Activated naive CD4-positive, alpha-beta T cell treated with anti-CD3 and anti-CD28 coated beads for 36 hours (primary cell): ENCODE measurements at regions not wholly inside any gene's neighbourhood (a gene's known extent, or its start where the extent isn't known, plus 50 kb on each side); places are given as distances from the start of the nearest gene placed in this dataset.
"Not testable (repeated sequence)": the region's sequence is repeated elsewhere in the genome, so short reads cannot be mapped to it uniquely, and the experiment has no call there.

ENCODE experiments used
- CTCF ChIA-PET: fragments of 350-600 bp; sonication (Branson Sonifier 250); formaldehyde crosslinking; loops from one replicate; lab custom pipeline; 2021; ENCODE audit warnings: antibody characterized with exemption; lab: Charles Lee
- DNase-seq: peaks from one replicate; pipeline ENCODE4 v3.0.0-alpha.2; 2020
- H3K27ac Mint-ChIP-seq: one replicate; pipeline ENCODE4 v1.8.0; 2021; ENCODE audit warnings: mild to moderate bottlenecking, mixed read lengths
- H3K27me3 Mint-ChIP-seq: one replicate; pipeline ENCODE4 v1.8.0; 2021; ENCODE audit warnings: low read depth, mixed read lengths
- H3K36me3 Mint-ChIP-seq: one replicate; pipeline ENCODE4 v1.8.0; 2021; ENCODE audit warnings: low read depth, mixed read lengths
- H3K4me1 Mint-ChIP-seq: one replicate; pipeline ENCODE4 v1.8.0; 2021; ENCODE audit warnings: low read depth, mixed read lengths
- H3K4me3 Mint-ChIP-seq: one replicate; pipeline ENCODE4 v1.8.0; 2021; ENCODE audit warnings: mild to moderate bottlenecking, moderate library complexity, mixed read lengths
- H3K9me3 Mint-ChIP-seq: one replicate; pipeline ENCODE4 v1.8.0; 2021; ENCODE audit warnings: mixed read lengths
- intact Hi-C: fragments of 100-400 bp; cut with micrococcal nuclease; formaldehyde crosslinking; loops from one replicate; pipeline ENCODE4 v1.15.1; 2023

DNA sequence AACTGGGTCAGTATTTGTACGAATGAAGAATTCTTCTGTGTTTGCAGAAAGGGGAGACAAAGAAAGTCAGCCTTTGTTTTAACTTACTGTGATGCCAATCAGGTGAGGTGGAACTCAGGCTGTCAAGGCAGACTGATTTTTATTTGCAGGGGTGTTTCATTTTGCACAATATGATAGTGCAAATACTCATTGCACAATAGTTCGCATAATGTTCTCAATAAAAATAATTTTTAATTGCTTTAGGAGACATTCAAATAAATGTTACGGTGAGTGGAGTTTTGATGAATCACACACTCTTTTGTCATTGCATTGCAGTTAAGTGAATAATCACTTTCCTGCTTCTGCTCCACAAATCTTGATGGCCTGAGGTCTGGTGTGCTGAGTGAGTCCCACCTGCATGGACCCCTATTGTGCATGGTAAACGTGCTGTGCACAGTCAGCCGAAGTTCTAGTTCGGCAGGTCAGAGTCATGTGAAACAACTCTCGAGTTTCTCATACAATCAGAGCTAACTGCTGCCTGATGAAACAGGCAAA, 141.3 kb upstream of the FZD8 start:
- H3K27me3 Mint-ChIP-seq, result peaks cover 9% of the 10 kb centered on the region
- no peak for DNase-seq
- H3K9me3 Mint-ChIP-seq, result peaks cover 8% of the 10 kb centered on the region
- H3K36me3 Mint-ChIP-seq, result no peaks in the 10 kb centered on the region
- no peaks in the 10 kb centered on the region for H3K4me1 Mint-ChIP-seq
- no peak overlapping the region for H3K27ac Mint-ChIP-seq
- intact Hi-C loops, result no loop called here
- CTCF ChIA-PET, result interaction anchor here (0.7 to 2.1 kb wide), 2 partner anchors 148 to 192 kb away, joined by 3 to 7 read pairs; no protein-coding TSS in a partner anchor
- no peak overlapping the region for H3K4me3 Mint-ChIP-seq

DNA sequence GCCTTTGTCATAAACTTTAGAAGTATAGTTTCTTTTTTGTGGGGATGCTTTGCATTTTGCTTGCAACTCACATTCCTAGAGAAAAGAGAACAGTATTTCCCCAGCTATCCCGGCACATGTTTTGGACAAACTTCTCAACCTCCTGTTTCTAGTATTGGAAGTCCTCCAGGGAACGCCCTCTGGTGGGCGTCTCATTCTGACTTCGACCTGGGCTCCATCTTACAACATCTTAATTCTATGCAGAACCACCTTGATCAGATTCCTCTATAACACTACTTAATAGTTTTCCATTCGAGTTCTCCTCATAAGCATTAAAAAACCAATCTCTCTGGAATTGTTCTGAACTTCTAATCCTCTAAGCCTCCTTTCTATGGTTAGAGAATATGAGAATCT, 139.5 kb upstream of the FZD8 start:
- no peaks in the 10 kb centered on the region for H3K36me3 Mint-ChIP-seq
- H3K4me3 Mint-ChIP-seq, result no peak overlapping the region
- H3K27me3 Mint-ChIP-seq, result peaks cover 12% of the 10 kb centered on the region
- H3K4me1 Mint-ChIP-seq, result no peaks in the 10 kb centered on the region
- intact Hi-C loops, result loop anchor here (1.0 kb wide), 1 partner anchor 146 kb away; no protein-coding TSS in a partner anchor
- no peak overlapping the region for H3K27ac Mint-ChIP-seq
- H3K9me3 Mint-ChIP-seq, result peaks cover 3% of the 10 kb centered on the region
- peak; percentile 14 for DNase-seq
- CTCF ChIA-PET, result interaction anchor here (0.6 to 2.1 kb wide), 3 partner anchors 34 to 147 kb away, joined by 3 to 7 read pairs (median 3); no protein-coding TSS in a partner anchor

DNA sequence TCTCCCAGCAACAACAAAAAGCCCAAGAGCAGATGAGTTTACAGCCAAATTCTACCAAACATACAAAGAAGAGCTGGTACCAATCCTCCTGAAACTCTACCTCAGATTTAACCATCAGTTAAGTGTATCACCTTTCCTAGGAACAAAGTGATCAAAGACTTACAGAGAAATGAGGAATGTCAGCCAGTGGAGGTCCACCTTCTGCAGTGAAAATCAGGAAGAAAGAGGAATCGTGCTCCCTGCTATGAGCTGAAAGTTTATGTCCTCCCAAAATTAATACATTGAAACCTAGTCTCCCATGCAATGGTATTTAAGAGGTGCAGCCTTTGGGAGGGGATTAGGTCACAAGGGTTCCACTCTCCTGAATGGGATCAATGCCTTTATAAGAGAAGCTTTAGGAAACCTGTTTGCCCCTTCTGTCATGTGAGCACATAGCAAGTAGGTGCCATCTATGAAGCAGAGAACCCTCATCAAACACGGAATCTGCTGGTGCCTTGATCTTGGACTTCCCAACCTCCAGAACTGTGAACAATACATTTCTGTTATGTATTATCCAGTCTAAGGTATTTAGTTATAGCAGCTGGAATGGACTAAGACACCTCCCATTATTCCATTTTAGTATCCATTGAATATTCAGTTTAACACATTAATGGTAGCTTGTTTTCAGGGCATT, 139.0 kb upstream of the FZD8 start:
- DNase-seq, result no peak
- peaks cover 12% of the 10 kb centered on the region for H3K27me3 Mint-ChIP-seq
- CTCF ChIA-PET, result interaction anchor here (0.6 to 2.1 kb wide), 3 partner anchors 34 to 146 kb away, joined by 3 to 7 read pairs (median 3); no protein-coding TSS in a partner anchor
- no peaks in the 10 kb centered on the region for H3K36me3 Mint-ChIP-seq
- no peaks in the 10 kb centered on the region for H3K9me3 Mint-ChIP-seq
- no peak overlapping the region for H3K4me3 Mint-ChIP-seq
- no peak overlapping the region for H3K27ac Mint-ChIP-seq
- intact Hi-C loops, result no loop called here
- no peaks in the 10 kb centered on the region for H3K4me1 Mint-ChIP-seq

DNA sequence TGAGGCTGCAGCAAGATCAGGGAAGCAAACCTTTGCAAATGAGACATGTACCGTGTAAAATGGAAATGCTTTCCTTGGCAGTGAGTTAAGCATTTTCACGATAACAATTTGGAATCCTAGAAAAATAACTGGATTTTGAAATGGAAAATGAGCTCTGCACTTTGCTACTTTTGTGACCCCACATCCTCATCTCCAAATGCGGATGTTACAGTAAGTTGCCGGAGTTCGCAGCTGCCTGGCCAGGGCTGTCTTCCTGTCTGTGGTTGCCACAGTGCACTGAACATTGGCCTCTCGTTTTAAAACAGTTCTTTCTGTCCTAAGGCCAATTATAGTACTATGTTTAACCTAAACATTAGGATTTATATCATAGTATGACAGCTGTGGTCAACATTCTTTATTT, 136.2 kb upstream of the FZD8 start:
- DNase-seq, result no peak
- CTCF ChIA-PET, result interaction anchor here (0.9 to 1.0 kb wide), 2 partner anchors 19 to 143 kb away, joined by 3 read pairs; no protein-coding TSS in a partner anchor
- peaks cover 12% of the 10 kb centered on the region for H3K27me3 Mint-ChIP-seq
- no peak overlapping the region for H3K4me3 Mint-ChIP-seq
- H3K4me1 Mint-ChIP-seq, result no peaks in the 10 kb centered on the region
- intact Hi-C loops, result no loop called here
- no peak overlapping the region for H3K27ac Mint-ChIP-seq
- no peaks in the 10 kb centered on the region for H3K36me3 Mint-ChIP-seq
- no peaks in the 10 kb centered on the region for H3K9me3 Mint-ChIP-seq

DNA sequence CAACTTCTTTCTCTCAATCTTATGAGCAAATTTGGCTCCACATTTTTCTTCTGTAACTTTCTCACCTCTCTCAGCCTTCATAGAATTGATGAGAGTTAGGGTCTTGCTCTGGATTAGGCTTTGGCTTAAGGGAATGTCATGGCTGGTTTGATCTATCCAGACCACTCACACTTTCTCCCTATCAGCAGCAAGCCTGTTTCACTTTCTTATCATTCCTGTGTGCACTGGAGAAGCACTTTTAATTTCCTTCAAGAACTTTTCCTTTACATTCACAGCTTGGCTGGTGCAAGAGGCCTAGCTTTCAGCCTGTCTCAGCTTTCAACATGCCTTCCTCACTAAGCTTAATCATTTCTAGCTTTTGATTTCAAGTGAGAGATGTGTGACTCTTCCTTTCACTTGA, 134.5 kb upstream of the FZD8 start:
- DNase-seq, H3K27ac Mint-ChIP-seq, intact Hi-C loops, H3K4me1 Mint-ChIP-seq, H3K36me3 Mint-ChIP-seq, H3K9me3 Mint-ChIP-seq, H3K4me3 Mint-ChIP-seq, CTCF ChIA-PET: not testable (repeated sequence)
- H3K27me3 Mint-ChIP-seq, result peaks cover 12% of the 10 kb centered on the region

DNA sequence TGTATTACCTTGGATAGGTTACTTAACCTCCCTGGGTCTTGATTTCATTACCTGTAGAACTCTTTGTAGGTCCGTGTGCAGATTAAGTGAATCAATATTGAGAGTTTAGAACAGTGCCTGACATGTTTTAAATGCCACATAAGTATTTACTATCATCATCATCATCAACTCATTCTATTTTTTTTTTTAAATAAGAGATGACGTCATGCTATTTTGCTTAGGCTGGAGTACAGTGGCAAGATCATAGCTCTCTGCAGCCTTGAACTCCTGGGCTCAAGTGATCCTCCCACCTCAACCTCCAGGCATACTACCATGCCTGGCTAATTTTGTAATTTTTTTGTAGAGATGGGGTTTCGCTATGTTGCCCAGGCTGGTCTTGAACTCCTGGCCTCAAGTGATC, 132.0 kb upstream of the FZD8 start:
- CTCF ChIA-PET, result no interaction called here
- intact Hi-C loops, result no loop called here
- no peak for DNase-seq
- Mint-ChIP-seq H3K27ac (no peak overlapping the region), H3K4me3 (no peak overlapping the region), H3K4me1 (no peaks in the 10 kb centered on the region), H3K9me3 (no peaks in the 10 kb centered on the region), H3K36me3 (no peaks in the 10 kb centered on the region), H3K27me3 (peaks cover 10% of the 10 kb centered on the region)

DNA sequence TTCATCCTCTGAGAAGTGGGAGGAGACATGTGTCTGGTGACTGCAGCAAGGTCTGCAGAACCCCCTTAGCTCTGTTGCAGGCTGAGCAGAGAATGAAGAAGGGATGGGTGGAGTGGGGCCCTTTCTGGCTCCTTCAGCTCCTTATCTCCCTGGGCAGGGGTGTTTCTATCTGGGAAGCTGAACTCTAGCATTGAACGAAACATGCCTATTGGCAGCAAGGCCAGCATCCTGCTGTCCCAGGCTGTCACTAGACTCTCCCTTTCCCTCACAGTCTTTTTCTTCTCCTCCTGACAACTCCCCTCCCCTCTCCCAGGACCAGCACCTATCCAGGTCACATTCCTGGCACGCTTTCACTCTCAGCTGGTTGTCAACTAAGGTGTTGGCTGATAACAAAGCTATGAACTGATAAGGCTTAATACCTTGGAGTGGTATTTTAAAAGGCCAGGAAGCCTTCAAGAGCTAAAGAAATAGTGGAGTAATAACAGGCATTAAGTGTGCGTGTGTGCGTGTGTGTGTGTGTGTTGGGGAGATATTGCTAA, 128.8 kb upstream of the FZD8 start:
- DNase-seq, result no peak
- Mint-ChIP-seq H3K4me3 (no peak overlapping the region), H3K27ac (no peak overlapping the region), H3K4me1 (no peaks in the 10 kb centered on the region), H3K36me3 (no peaks in the 10 kb centered on the region), H3K9me3 (no peaks in the 10 kb centered on the region), H3K27me3 (peaks cover 2% of the 10 kb centered on the region)
- intact Hi-C loops, result no loop called here
- CTCF ChIA-PET, result no interaction called here

DNA sequence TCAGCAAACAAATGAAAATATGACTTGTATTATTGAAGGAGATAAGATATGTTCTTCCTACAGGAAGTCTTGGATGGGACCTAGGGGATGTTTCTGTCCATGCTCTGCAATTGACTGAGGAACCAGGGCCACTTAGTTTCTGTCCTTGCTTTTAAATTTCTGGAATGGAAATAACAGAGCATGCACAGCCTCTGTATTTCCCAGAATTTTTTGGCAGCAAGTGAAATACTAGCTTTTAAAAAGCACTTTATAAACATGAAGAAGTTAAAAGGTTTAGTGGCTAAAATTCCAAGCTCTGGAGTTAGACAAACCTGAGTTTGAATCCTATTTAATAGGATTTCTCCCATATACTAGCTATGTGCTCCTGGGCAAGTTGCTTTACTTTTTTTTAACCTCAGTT, 127.7 kb upstream of the FZD8 start:
- Mint-ChIP-seq H3K4me3 (no peak overlapping the region), H3K4me1 (no peaks in the 10 kb centered on the region), H3K9me3 (no peaks in the 10 kb centered on the region), H3K36me3 (no peaks in the 10 kb centered on the region), H3K27ac (no peak overlapping the region), H3K27me3 (peaks cover 5% of the 10 kb centered on the region)
- intact Hi-C loops, result no loop called here
- no peak for DNase-seq
- CTCF ChIA-PET, result no interaction called here

DNA sequence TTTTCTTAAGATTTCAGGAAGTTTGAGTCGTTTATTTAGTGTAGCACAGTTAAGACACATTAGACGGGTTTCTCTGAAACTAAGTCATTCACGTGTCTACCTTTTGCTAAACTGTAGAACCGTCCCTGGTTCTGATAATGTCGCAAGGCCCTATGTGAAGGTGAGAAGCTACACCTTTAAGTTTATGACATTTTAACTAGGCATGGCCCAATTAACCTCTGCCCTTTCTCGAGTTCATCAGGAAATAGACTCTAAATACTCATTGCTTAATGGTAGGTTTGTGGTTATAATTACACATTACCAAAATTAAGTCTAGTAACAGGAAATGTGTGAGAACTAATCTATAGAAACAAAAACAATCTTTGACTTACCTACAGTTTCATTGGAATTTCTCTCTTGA, 126.6 kb upstream of the FZD8 start:
- H3K36me3 Mint-ChIP-seq, result no peaks in the 10 kb centered on the region
- H3K27ac Mint-ChIP-seq, result no peak overlapping the region
- H3K4me3 Mint-ChIP-seq, result no peak overlapping the region
- intact Hi-C loops, result no loop called here
- DNase-seq, result no peak
- no peaks in the 10 kb centered on the region for H3K9me3 Mint-ChIP-seq
- H3K4me1 Mint-ChIP-seq, result no peaks in the 10 kb centered on the region
- peaks cover 8% of the 10 kb centered on the region for H3K27me3 Mint-ChIP-seq
- CTCF ChIA-PET, result interaction anchor here (0.6 kb wide), 1 partner anchor 133 kb away, joined by 4 read pairs; no protein-coding TSS in a partner anchor

DNA sequence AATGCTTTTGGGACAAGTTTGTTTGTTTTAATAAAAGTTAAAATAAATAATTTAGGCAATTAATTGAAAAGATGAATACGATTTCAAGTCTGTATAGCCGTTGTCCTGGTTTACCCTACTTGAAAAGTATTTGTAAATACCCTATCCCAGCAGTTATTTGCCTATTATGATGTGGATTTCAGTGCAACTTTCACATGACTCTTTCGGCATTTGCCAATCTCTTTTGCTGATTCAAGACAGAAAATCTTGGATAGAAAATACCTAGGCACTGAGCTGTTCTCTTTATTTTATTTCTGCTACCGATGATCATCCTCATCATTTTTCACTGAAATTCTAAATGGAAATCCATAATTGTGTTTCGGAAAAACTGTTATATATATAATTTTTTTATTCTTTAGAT, 125.9 kb upstream of the FZD8 start:
- Mint-ChIP-seq H3K9me3 (no peaks in the 10 kb centered on the region), H3K27me3 (peaks cover 11% of the 10 kb centered on the region), H3K4me1 (no peaks in the 10 kb centered on the region), H3K4me3 (no peak overlapping the region), H3K36me3 (no peaks in the 10 kb centered on the region), H3K27ac (no peak overlapping the region)
- intact Hi-C loops, result no loop called here
- no peak for DNase-seq
- CTCF ChIA-PET, result interaction anchor here (0.6 kb wide), 1 partner anchor 132 kb away, joined by 4 read pairs; no protein-coding TSS in a partner anchor

DNA sequence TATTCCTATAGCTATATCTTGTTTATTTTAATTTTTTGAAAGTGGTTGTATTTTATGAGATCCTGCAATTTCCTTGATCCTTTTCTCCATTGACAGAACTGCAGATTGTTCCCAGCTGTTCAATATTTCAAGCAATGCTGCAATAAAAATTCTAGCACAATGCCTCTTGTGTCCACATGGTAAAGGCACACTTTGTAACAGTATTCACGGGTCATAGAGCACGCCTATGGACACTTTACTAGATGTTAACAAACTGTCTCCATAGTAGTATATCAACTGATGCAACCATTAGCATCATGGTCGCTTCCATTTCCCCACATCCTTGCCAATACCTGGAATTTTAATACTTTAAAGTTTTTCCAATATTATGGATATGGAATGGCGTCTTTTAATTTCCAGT, 123.9 kb upstream of the FZD8 start:
- Mint-ChIP-seq H3K27ac (no peak overlapping the region), H3K4me3 (no peak overlapping the region), H3K36me3 (no peaks in the 10 kb centered on the region), H3K4me1 (no peaks in the 10 kb centered on the region), H3K9me3 (no peaks in the 10 kb centered on the region), H3K27me3 (peaks cover 11% of the 10 kb centered on the region)
- CTCF ChIA-PET, result no interaction called here
- intact Hi-C loops, result no loop called here
- no peak for DNase-seq

DNA sequence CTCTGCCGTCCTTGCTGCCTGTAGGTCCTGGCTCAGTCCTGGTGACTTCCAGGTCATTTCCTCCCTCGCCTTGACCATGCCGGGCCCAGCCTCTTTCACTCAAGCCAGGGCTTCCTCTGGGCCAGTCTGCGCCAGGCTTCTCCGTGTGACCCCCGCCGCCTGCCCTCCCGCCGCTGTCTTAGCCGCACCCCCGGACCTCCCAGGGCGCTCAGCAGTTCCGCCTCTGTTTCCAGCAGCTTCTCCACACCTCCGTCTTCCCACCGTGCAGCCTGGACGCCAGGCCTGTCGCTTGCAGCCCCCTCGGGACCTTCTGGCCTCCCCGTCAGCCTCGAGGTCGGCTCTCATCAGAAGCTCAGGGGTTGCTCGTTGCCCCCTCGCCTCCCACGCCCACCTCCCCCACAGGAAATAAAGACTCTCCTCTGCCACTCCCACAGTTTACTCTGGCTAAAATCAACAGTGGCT, 123.0 kb upstream of the FZD8 start:
- H3K4me1 Mint-ChIP-seq, result no peaks in the 10 kb centered on the region
- H3K27ac Mint-ChIP-seq, result no peak overlapping the region
- H3K27me3 Mint-ChIP-seq, result peaks cover 11% of the 10 kb centered on the region
- no peak overlapping the region for H3K4me3 Mint-ChIP-seq
- intact Hi-C loops, result no loop called here
- no peaks in the 10 kb centered on the region for H3K36me3 Mint-ChIP-seq
- H3K9me3 Mint-ChIP-seq, result no peaks in the 10 kb centered on the region
- CTCF ChIA-PET, result no interaction called here
- no peak for DNase-seq
